ENCODE measurements at regions not wholly inside any gene's neighbourhood (a gene's known extent, or its start where the extent isn't known, plus 50 kb on each side); places are given as distances from the start of the nearest gene placed in this dataset.
"Not testable (repeated sequence)": the region's sequence is repeated elsewhere in the genome, so short reads cannot be mapped to it uniquely, and the experiment has no call there.

GRCh38 chr1:95535614-95536013, 301.6 kb downstream of the RWDD3 start:
- no peaks in the 10 kb centered on the region for H3F3A ChIP-seq (ENCODE audit: insufficient read depth)
- H3K27ac ChIP-seq (ENCODE audit: low read depth, low read length): no peak overlapping the region
- no peak overlapping the region for H2AFZ ChIP-seq (ENCODE audit: low read depth, low read length, severe bottlenecking)
- peaks cover 5% of the 10 kb centered on the region; the same call in 1 of the 2 replicates for H3K9me3 ChIP-seq (ENCODE audit: insufficient read depth, low read length)
- no peak overlapping the region for H3K9ac ChIP-seq (ENCODE audit: low read length)
- no peaks in the 10 kb centered on the region for H3K27me3 ChIP-seq (ENCODE audit: low read length)
- no peak overlapping the region for H3K4me3 ChIP-seq (ENCODE audit: insufficient read depth, low read length, poor library complexity, severe bottlenecking)
- H3K36me3 ChIP-seq (ENCODE audit: low read length): no peaks in the 10 kb centered on the region
- H3K4me2 ChIP-seq (ENCODE audit: low read depth, low read length, poor library complexity, severe bottlenecking): no peak overlapping the region
- no peaks in the 10 kb centered on the region for H3K79me2 ChIP-seq (ENCODE audit: insufficient read depth, low read length)
- TF ChIP-seq EZH2phosphoT487 (conservative IDR thresholded peaks at IDR 0.05; ENCODE audit: low read length): no peak
- no peak for TF ChIP-seq CTCF (IDR thresholded peaks at IDR 0.05; ENCODE audit: insufficient read depth, low read length, poor library complexity, severe bottlenecking)
- H3K9me2 ChIP-seq (replicated peaks; ENCODE audit: insufficient read depth, low read length): no peaks in the 10 kb centered on the region
- no peaks in the 10 kb centered on the region for H4K20me1 ChIP-seq (ENCODE audit: low read depth, low read length)

GRCh38 chr1:95536501-95536900, 302.5 kb downstream of the RWDD3 start:
- H3K4me2 ChIP-seq (ENCODE audit: low read depth, low read length, poor library complexity, severe bottlenecking): no peak overlapping the region
- H3K9ac ChIP-seq (ENCODE audit: low read length): no peak overlapping the region
- no peak overlapping the region for H3K27ac ChIP-seq (ENCODE audit: low read depth, low read length)
- H3K79me2 ChIP-seq (ENCODE audit: insufficient read depth, low read length): no peaks in the 10 kb centered on the region
- TF ChIP-seq EZH2phosphoT487 (conservative IDR thresholded peaks at IDR 0.05; ENCODE audit: low read length): no peak
- no peak for TF ChIP-seq CTCF (IDR thresholded peaks at IDR 0.05; ENCODE audit: insufficient read depth, low read length, poor library complexity, severe bottlenecking)
- H2AFZ ChIP-seq (ENCODE audit: low read depth, low read length, severe bottlenecking): no peak overlapping the region
- H3K9me2 ChIP-seq (replicated peaks; ENCODE audit: insufficient read depth, low read length): no peaks in the 10 kb centered on the region
- H3F3A ChIP-seq (ENCODE audit: insufficient read depth): no peaks in the 10 kb centered on the region
- H3K9me3 ChIP-seq (ENCODE audit: insufficient read depth, low read length): peaks cover 5% of the 10 kb centered on the region; the same call in 1 of the 2 replicates
- no peaks in the 10 kb centered on the region for H3K27me3 ChIP-seq (ENCODE audit: low read length)
- no peaks in the 10 kb centered on the region for H3K36me3 ChIP-seq (ENCODE audit: low read length)
- H3K4me3 ChIP-seq (ENCODE audit: insufficient read depth, low read length, poor library complexity, severe bottlenecking): no peak overlapping the region
- H4K20me1 ChIP-seq (ENCODE audit: low read depth, low read length): no peaks in the 10 kb centered on the region

GRCh38 chr1:95537176-95537575, 303.2 kb downstream of the RWDD3 start:
- TF ChIP-seq CTCF (IDR thresholded peaks at IDR 0.05; ENCODE audit: insufficient read depth, low read length, poor library complexity, severe bottlenecking) (no peak), EZH2phosphoT487 (conservative IDR thresholded peaks at IDR 0.05; ENCODE audit: low read length) (no peak)
- peaks cover 5% of the 10 kb centered on the region; the same call in 1 of the 2 replicates for H3K9me3 ChIP-seq (ENCODE audit: insufficient read depth, low read length)
- H3K4me3 ChIP-seq (ENCODE audit: insufficient read depth, low read length, poor library complexity, severe bottlenecking): no peak overlapping the region
- no peak overlapping the region for H2AFZ ChIP-seq (ENCODE audit: low read depth, low read length, severe bottlenecking)
- H3K9ac ChIP-seq (ENCODE audit: low read length): no peak overlapping the region
- no peak overlapping the region for H3K4me2 ChIP-seq (ENCODE audit: low read depth, low read length, poor library complexity, severe bottlenecking)
- no peaks in the 10 kb centered on the region for H3K27me3 ChIP-seq (ENCODE audit: low read length)
- no peaks in the 10 kb centered on the region for H3K36me3 ChIP-seq (ENCODE audit: low read length)
- H4K20me1 ChIP-seq (ENCODE audit: low read depth, low read length): no peaks in the 10 kb centered on the region
- H3K27ac ChIP-seq (ENCODE audit: low read depth, low read length): no peak overlapping the region
- no peaks in the 10 kb centered on the region for H3K79me2 ChIP-seq (ENCODE audit: insufficient read depth, low read length)
- H3F3A ChIP-seq (ENCODE audit: insufficient read depth): no peaks in the 10 kb centered on the region
- no peaks in the 10 kb centered on the region for H3K9me2 ChIP-seq (replicated peaks; ENCODE audit: insufficient read depth, low read length)

- H3K79me2 ChIP-seq (ENCODE audit: insufficient read depth, low read length); H3K27ac ChIP-seq (ENCODE audit: low read depth, low read length); H3K4me2 ChIP-seq (ENCODE audit: low read depth, low read length, poor library complexity, severe bottlenecking); H3K27me3 ChIP-seq (ENCODE audit: low read length); H3K9ac ChIP-seq (ENCODE audit: low read length); H2AFZ ChIP-seq (ENCODE audit: low read depth, low read length, severe bottlenecking); H3F3A ChIP-seq (ENCODE audit: insufficient read depth); H3K36me3 ChIP-seq (ENCODE audit: low read length); H3K9me3 ChIP-seq (ENCODE audit: insufficient read depth, low read length); H4K20me1 ChIP-seq (ENCODE audit: low read depth, low read length); H3K4me3 ChIP-seq (ENCODE audit: insufficient read depth, low read length, poor library complexity, severe bottlenecking); H3K9me2 ChIP-seq (replicated peaks; ENCODE audit: insufficient read depth, low read length): not testable (repeated sequence)
Measured at GRCh38 chr1:95538242-95538641, 304.2 kb downstream of the RWDD3 start.
